SJCRH30 (cell line): ENCODE measurements at regions not wholly inside any gene's neighbourhood (a gene's known extent, or its start where the extent isn't known, plus 50 kb on each side); places are given as distances from the start of the nearest gene placed in this dataset.
"Not testable (repeated sequence)": the region's sequence is repeated elsewhere in the genome, so short reads cannot be mapped to it uniquely, and the experiment has no call there.

Experiments used
- DNase-seq, 2 experiments: peaks; one replicate each; pipeline ENCODE4 v3.0.0-alpha.2; 2015 to 2020
- H3K27ac ChIP-seq: fragments of 250-450 bp; sonication (Bioruptor Pico); 2 replicates; pipeline ENCODE4 v1.5.1; 2020; ENCODE audit warnings: mild to moderate bottlenecking, moderate library complexity
- H3K27me3 ChIP-seq: fragments of 250-450 bp; sonication (Bioruptor Pico); 2 replicates; pipeline ENCODE4 v1.5.1; 2020; ENCODE audit warnings: mild to moderate bottlenecking, moderate library complexity
- H3K36me3 ChIP-seq: fragments of 250-450 bp; sonication (Bioruptor Pico); 2 replicates; pipeline ENCODE4 v1.5.1; 2020; ENCODE audit warnings: mild to moderate bottlenecking, moderate library complexity
- H3K4me1 ChIP-seq: fragments of 250-450 bp; sonication (Bioruptor Pico); 2 replicates; pipeline ENCODE4 v1.5.1; 2020; ENCODE audit warnings: mild to moderate bottlenecking, moderate library complexity
- H3K4me3 ChIP-seq: fragments of 250-450 bp; sonication (Bioruptor Pico); 2 replicates; pipeline ENCODE4 v1.5.1; 2020; ENCODE audit warnings: mild to moderate bottlenecking, moderate library complexity
- H3K9me3 ChIP-seq: fragments of 250-450 bp; sonication (Bioruptor Pico); replicated peaks from 2 replicates; pipeline ENCODE4 v1.5.1; 2020; ENCODE audit warnings: mild to moderate bottlenecking, moderate library complexity

DNA sequence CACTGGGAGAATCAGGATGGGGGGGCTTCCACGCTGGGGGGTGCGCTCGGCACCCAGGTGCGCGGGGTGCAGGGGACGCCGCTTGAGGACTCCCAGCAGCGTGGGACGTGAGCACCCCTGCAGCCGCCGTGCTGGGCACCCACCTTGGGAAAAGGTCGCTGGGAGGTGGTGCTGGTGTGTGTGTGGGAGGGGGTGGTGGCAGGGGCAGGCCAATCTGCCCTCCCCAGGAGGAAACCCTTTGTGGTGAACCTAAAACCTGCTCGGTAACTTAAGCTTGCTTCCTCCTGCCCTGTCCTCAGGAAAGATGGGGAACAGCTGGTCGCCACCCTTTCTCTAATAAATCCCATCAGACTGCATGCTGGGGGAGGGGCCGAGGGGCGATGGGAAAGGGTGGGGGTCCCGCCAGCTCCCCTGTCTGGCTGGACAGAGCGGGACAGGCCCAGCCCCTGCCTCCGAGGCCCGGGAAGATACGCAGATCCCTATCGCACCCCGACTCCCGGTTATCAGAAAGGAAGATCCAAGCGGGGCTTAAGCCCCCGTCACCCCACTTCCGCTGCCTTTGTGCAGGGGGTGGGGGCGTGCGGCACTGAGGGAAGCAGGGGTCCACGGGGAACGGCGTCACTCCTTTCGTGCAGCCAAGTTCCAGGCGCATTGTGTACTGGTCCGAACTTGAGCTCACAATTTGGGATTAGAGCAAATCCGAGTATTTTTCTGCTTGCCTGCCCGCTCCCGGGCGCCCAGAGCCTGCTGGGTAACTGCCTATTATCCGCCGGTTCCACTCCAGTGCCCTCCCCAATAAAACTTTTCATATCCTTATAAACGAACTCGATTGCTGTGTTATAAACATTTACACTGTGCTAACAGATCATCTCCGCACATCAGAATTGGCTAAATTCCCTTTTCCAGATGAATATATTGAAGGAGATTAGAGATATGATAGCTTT is 64.6 kb downstream of the UNCX start:
- Histone ChIP-seq H3K4me1 (peaks cover 10% of the 10 kb centered on the region; the same call in 1 of the 2 replicates), H3K27me3 (no peaks in the 10 kb centered on the region), H3K4me3 (peak overlapping the region; percentile 52), H3K27ac (peak overlapping the region; percentile 49), H3K36me3 (no peaks in the 10 kb centered on the region), H3K9me3 (no peaks in the 10 kb centered on the region)
- DNase-seq, result peak; percentile 34 to 49

DNA sequence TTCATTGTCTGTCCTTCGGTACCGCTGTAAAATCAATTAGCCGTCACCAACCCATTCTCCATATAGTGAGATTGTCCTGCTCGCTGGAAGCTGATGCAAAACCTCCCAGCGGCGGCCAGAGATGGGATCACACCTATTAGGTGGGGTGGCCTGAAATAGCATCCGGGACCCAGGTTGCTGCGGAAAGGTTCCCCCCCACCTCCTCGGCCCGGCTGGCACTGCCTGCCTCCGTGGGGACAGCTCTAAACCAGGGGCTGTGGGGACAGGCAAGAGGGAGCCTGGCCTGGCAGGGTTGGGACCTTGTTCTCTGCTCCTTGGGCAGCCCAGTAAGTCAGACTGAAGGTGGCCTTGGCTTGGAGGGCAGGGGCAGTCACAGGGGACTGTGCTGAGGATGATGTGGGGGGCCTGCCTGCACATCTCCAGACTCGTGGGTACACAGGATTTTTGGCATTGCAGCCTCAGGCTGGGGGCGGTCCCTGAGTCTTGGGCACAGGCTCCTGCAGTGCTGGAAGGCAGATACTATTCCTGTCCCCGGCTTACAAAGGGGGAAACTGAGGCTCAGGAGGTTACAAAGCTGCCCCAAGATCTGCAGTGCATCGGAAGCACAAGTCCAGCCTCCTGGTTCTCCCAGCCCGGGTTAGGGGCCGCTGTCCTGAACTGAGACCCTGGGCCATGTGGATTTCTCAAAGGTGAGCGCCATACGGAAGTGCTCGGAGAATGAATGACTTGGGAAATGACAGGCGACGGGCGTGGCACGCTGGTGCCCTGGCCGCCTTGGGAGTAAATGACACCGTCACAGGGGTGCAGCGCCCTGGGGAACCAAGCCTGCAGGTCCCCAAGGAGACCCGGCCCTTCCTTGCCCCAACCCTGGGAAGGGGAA is 65.6 kb downstream of the UNCX start:
- Histone ChIP-seq H3K27me3 (no peaks in the 10 kb centered on the region), H3K4me3 (peak overlapping the region; percentile 52), H3K4me1 (peaks cover 10% of the 10 kb centered on the region; the same call in 1 of the 2 replicates), H3K9me3 (no peaks in the 10 kb centered on the region), H3K27ac (no peak overlapping the region), H3K36me3 (no peaks in the 10 kb centered on the region)
- no peak for DNase-seq

DNA sequence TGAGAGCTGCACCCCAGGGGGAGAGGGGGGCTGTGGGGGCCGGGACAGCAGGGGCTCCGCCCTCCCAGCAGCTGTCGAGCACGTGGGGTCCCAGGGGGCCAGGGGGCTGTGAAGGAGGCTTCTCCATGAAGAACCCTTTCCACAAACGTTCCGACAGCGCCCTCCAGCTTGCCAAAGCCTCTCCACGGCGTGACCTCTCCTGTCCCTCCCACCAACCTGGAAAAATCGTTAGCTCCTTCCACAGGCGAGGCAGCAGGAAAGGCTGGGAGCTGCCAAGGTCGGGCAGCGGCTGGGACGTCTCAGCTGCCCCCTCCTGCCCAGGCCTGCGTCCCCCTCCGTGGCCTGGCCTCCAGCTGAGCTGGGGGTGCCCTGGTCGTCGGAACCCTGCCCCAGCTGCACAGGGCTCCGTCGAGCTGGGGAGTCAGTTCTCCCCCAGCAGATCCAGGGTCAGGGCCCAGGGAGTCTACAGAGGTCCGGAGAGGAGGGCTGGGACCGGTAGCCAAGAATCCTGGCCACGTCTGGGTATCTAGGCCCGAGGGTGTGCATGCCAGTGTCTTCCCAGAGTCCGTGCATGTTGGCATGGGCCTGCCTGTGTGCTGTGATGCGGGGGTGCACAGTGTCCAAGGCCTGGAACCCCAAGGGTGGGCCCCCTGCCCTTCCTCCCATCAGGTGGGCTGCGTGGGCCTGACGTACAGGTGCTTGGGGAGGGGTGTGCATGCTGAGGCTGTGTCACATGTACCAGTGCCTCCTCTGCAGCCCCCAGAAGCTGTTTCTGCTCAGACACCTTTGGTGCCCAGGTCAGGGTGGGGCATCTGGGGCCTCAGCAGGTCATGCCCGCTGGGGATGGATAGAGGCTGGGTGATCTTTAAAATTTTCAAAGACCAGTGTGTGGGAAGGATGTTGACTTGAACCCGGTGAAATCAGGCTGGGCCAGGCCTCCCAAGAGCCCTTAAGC is 66.5 kb downstream of the UNCX start:
- no peaks in the 10 kb centered on the region for H3K36me3 ChIP-seq
- H3K27me3 ChIP-seq, result no peaks in the 10 kb centered on the region

DNA sequence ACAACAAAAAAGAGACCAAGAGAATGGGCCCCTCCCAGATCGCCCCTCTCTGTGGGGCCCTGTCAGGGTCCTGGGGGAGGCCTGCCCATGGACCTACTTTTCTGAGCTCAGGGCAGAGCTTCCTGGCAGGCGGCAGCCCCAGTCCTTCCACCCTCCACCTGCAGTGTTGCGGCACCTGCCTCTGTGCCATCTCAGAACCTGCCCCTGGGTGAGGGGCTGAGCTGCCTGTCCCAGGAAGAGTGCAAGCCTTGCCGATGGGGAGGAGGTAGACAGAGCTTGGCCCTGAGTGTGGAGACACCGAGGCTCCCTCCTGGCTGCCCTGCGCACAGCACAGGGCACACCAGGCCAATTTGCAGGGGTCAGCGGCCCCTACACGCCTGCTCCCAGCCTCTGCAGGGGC is 67.5 kb downstream of the UNCX start:
- H3K27me3 ChIP-seq, result no peaks in the 10 kb centered on the region
- no peaks in the 10 kb centered on the region for H3K9me3 ChIP-seq
- H3K4me1 ChIP-seq, result peaks cover 10% of the 10 kb centered on the region; the same call in 1 of the 2 replicates
- no peak overlapping the region for H3K4me3 ChIP-seq
- no peak for DNase-seq
- H3K27ac ChIP-seq, result no peak overlapping the region
- H3K36me3 ChIP-seq, result no peaks in the 10 kb centered on the region

More for the DNA sequence above, 66.5 kb downstream of the UNCX start:
- peak; percentile 74 to 75 for DNase-seq
- Histone ChIP-seq H3K4me1 (peaks cover 10% of the 10 kb centered on the region; the same call in 1 of the 2 replicates), H3K9me3 (no peaks in the 10 kb centered on the region), H3K4me3 (no peak overlapping the region), H3K27ac (no peak overlapping the region)

DNA sequence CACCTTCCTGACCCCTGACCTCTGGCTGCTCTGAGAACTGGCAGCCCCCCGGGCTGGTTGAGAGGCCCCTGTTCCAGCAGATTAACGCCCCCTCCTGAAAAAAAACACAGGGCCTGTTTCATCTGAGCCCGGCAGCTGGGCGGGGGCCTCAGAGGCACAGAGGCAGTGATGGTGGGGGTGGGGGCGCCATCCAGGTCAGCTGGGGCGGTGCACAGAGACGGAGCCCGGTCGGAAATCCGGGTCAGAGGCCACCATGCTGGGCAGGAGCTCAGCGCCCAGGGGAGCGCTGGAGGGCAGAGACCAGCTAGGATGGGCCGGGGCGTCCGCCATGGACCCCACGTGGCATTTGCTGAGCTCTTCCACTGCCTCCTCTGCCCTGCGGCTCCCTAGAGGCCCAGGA is 68.0 kb downstream of the UNCX start:
- Histone ChIP-seq H3K36me3 (no peaks in the 10 kb centered on the region), H3K4me3 (no peak overlapping the region), H3K4me1 (peaks cover 10% of the 10 kb centered on the region; the same call in 1 of the 2 replicates), H3K27me3 (no peaks in the 10 kb centered on the region), H3K27ac (no peak overlapping the region), H3K9me3 (no peaks in the 10 kb centered on the region)
- DNase-seq, result no peak

DNA sequence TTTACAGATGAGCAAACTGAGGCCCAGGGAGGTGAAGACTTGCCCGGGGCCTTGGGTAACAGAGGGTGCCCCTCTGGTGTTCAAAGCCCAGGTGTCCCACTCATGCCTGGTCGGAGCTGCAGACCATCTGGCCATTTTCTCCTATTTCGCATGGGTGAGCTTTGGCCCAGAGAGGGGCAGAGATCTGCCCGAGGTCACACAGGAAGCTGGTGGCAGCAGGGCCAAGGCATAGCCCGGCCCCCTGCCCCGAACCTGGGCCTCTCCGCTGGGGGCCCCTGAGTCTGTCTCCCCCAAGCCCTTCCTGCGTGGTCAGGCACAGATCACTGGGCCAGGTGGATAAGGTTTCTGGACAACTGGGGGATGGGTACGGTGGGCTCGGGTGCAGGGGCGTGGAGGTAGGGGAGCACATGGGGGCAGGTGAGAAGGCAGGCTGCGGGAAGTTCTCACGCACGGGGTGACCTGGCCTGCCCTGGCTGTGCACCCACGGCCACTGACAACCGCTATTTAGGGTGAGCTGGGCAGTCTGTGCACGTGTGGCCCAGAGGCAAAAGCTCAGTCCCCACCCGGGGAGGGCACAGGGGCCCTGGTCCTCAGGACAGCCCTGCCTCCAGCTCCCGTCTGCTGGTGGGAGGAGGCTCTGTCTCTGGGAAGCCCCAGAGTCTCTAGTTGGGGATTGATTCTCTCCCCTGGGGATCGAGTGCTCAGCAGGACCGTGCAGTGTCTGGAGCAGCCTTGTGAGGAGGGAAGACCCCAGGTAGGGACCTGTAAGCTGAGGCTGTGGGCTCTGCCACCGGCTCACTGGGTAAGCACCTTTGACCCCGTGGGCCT is 68.6 kb downstream of the UNCX start:
- no peak for DNase-seq
- Histone ChIP-seq H3K27me3 (no peaks in the 10 kb centered on the region), H3K4me3 (no peak overlapping the region), H3K4me1 (peaks cover 10% of the 10 kb centered on the region; the same call in 1 of the 2 replicates), H3K9me3 (no peaks in the 10 kb centered on the region), H3K36me3 (no peaks in the 10 kb centered on the region), H3K27ac (no peak overlapping the region)

DNA sequence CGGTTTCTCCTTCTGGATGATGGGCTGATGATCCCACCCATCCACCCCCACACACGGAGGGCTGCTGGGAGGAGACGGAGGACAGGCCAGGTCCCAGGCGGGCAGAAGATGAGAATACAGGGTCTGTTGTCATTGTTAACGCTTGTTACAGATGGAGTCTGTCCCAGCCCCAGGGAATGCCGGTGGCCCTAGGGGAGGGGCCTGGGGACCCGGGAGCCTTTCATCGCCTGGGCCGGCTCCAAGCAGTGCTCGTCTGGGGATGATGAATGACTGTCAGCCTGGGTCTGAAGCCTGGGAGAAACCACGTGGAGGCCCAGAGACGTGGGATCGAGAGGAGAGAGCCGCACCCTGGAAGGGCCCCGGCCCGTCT is 69.2 kb downstream of the UNCX start:
- Histone ChIP-seq H3K27ac (no peak overlapping the region), H3K36me3 (no peaks in the 10 kb centered on the region), H3K4me3 (no peak overlapping the region), H3K27me3 (no peaks in the 10 kb centered on the region), H3K9me3 (no peaks in the 10 kb centered on the region), H3K4me1 (peaks cover 10% of the 10 kb centered on the region; the same call in 1 of the 2 replicates)
- no peak for DNase-seq

DNA sequence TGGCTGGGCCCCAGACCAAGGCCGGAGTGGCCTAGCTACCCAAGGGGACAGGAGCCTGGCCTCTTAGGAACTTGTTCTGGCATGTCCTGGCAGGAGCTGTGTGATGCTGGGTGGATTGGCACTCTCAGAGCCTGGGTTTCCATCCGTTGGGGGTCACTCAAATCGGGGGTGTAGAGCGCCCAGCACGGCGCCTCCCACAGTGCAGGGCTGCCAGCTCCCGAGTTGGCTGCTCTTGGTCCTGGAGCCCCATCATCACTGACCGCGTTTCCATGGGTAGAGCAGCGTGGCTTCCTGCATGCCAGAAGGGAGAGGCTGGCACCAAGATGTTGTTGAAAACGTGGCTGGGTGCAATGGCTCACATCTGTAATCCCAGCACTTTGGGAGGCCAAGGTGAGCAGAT is 70.3 kb downstream of the UNCX start:
- Histone ChIP-seq H3K27ac (no peak overlapping the region), H3K9me3 (no peaks in the 10 kb centered on the region), H3K27me3 (no peaks in the 10 kb centered on the region), H3K36me3 (no peaks in the 10 kb centered on the region), H3K4me1 (peaks cover 8% of the 10 kb centered on the region; the same call in 1 of the 2 replicates), H3K4me3 (no peak overlapping the region)
- no peak for DNase-seq

DNA sequence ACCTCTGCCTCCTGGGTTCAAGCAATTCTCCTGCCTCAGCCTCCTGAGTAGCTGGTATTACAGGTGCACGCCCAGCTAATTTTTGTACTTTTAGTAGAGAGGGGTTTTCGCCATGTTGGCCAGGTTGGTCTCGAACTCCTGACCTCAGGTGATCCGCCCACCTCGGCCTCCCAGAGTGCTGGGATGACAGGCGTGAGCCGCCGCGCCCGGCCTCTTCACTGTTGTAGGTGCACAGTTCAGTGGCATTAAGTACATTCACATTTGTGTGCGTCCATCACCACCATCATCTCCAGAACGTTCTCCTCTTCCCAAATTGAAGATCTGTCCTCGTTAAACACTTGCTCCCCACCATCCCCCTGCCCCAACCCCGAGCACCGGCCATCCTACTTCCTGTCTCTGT is 71.3 kb downstream of the UNCX start:
- H3K36me3 ChIP-seq, H3K4me3 ChIP-seq, H3K9me3 ChIP-seq, H3K27me3 ChIP-seq, H3K4me1 ChIP-seq, H3K27ac ChIP-seq, DNase-seq: not testable (repeated sequence)

DNA sequence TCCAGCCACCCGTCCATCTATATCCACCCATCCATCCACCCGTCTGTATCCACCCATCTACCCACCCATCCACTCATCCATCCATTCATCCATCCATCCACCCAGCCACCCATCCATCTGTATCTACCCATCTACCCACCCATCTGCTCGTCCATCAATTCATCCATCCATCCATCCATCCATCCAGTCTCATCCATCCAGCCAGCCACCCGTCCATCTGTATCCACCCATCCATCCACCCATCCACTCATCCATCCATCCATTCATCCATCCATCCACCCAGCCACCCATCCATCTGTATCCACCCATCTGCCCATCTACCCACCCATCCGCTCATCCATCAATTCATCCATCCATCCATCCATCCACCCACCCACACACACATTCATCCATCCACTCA is 73.2 kb downstream of the UNCX start:
- Histone ChIP-seq H3K9me3 (no peaks in the 10 kb centered on the region), H3K36me3 (no peaks in the 10 kb centered on the region), H3K27me3 (no peaks in the 10 kb centered on the region), H3K4me1 (no peaks in the 10 kb centered on the region), H3K4me3 (no peak overlapping the region), H3K27ac (no peak overlapping the region)
- no peak for DNase-seq

DNA sequence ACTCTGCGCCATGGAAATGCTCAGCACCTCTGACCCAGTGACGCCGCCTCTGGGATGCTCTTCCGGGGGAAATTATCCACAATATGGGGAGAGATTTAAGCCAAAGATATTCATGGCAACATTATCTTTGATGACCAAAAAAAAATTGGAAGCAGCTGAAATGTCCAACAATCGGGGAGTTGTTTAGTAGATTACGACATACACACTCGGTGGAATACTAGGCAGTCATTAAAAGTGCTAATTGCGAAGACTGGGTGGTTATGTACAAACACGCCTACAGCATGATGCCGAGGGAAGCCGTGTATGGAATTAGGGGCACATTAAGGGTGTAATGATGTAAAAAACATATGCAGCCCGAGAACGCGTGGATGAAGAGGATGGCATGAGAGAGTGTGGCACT is 75.2 kb downstream of the UNCX start:
- no peaks in the 10 kb centered on the region for H3K4me1 ChIP-seq
- no peak for DNase-seq
- no peaks in the 10 kb centered on the region for H3K9me3 ChIP-seq

DNA sequence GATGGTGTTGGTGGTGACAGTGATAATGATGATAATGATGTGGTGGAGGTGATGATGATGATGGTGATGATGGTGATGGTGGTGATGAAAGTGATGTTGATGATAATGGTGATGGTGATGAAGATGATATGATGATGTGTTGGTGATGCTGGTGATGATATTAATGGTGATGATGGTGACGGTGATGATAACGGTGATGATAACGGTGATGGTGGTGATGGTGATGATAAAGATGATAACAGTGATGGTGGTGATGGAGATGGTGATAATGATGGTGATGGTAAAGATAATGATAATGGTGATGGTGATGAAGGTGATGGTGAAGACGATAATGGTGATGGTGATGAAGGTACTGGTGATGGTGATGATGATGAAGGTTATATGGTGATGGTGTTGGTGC is 76.6 kb downstream of the UNCX start:
- H3K4me1 ChIP-seq, result no peaks in the 10 kb centered on the region
- H3K4me3 ChIP-seq, result no peak overlapping the region
- H3K27me3 ChIP-seq, result no peaks in the 10 kb centered on the region
- no peaks in the 10 kb centered on the region for H3K9me3 ChIP-seq
- no peak for DNase-seq
- H3K36me3 ChIP-seq, result no peaks in the 10 kb centered on the region
- no peak overlapping the region for H3K27ac ChIP-seq

More for the DNA sequence above, 75.2 kb downstream of the UNCX start:
- no peak overlapping the region for H3K4me3 ChIP-seq
- H3K36me3 ChIP-seq, result no peaks in the 10 kb centered on the region
- H3K27me3 ChIP-seq, result no peaks in the 10 kb centered on the region
- no peak overlapping the region for H3K27ac ChIP-seq

DNA sequence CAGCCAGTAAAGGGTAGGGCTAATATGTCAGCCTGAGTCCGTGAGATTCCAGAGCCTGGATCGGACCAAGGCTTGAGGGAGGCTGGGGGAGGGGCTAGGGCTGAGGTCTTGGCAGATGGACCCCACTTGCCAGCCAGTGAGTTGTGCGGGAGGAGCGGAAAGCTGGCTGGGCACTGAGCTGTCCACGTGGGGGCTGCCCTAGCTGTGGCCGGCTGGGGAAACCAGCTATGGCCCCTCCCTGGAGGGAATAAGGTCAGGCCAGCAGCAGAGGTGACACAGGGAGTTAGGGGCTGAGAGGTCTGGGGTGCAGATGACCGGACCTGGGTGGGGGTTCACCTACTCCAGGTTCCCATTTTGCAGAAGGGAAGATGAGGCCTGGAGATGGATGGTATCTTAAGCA is 77.3 kb downstream of the UNCX start:
- no peaks in the 10 kb centered on the region for H3K27me3 ChIP-seq

More for the DNA sequence above, 77.3 kb downstream of the UNCX start:
- no peak overlapping the region for H3K4me3 ChIP-seq
- no peaks in the 10 kb centered on the region for H3K9me3 ChIP-seq
- no peak for DNase-seq
- H3K27ac ChIP-seq, result no peak overlapping the region
- no peaks in the 10 kb centered on the region for H3K36me3 ChIP-seq
- H3K4me1 ChIP-seq, result no peaks in the 10 kb centered on the region
